A673 (cell line): ENCODE measurements at regions not wholly inside any gene's neighbourhood (a gene's known extent, or its start where the extent isn't known, plus 50 kb on each side); places are given as distances from the start of the nearest gene placed in this dataset.

Experiments used
- BruUV-seq: library from RNA; stranded (reverse); fragments of 400-500 nt; replicated peaks from 2 replicates; lab custom pipeline; 2021; lab: Mats Ljungman, UMichigan
- CTCF ChIA-PET: fragments of 300-600 bp; sonication (Branson Sonifier 250); formaldehyde crosslinking; loops from one replicate; lab custom pipeline; 2022; ENCODE audit warnings: antibody characterized with exemption; lab: Charles Lee
- POLR2A ChIA-PET: fragments of 300-600 bp; sonication (Branson Sonifier 250); formaldehyde crosslinking; loops from one replicate; lab custom pipeline; 2022; ENCODE audit warnings: antibody characterized with exemption; ENCODE audit not compliant: low non-redundant PET; lab: Charles Lee
- DNase-seq: peaks from one replicate; pipeline ENCODE4 v3.0.0-alpha.2; 2015; ENCODE audit warnings: low spot score
- H3K27ac ChIP-seq: fragments of 200-600 bp; sonication (generic); 2 replicates; pipeline ENCODE4 v1.5.1; 2016; ENCODE audit warnings: mixed run types, low read depth, mild to moderate bottlenecking, mixed read lengths, antibody characterized with exemption, low read length; ENCODE audit not compliant: poor library complexity, severe bottlenecking
- H3K27me3 ChIP-seq: fragments of 200-600 bp; sonication (generic); replicated peaks from 2 replicates; pipeline ENCODE4 v1.6.1; 2017; ENCODE audit warnings: mixed run types, low read depth, mild to moderate bottlenecking, mixed read lengths, antibody characterized with exemption, low read length; ENCODE audit not compliant: insufficient read depth, poor library complexity
- H3K36me3 ChIP-seq: fragments of 200-600 bp; sonication (generic); 2 replicates; pipeline ENCODE4 v1.6.1; 2016; ENCODE audit warnings: mixed run types, mild to moderate bottlenecking, mixed read lengths, antibody characterized with exemption, low read length; ENCODE audit not compliant: insufficient read depth, poor library complexity, severe bottlenecking
- H3K4me1 ChIP-seq: fragments of 200-600 bp; sonication (generic); 2 replicates; pipeline ENCODE4 v1.6.1; 2017; ENCODE audit warnings: mixed run types, mild to moderate bottlenecking, mixed read lengths, antibody characterized with exemption, low read length; ENCODE audit not compliant: insufficient read depth, poor library complexity, severe bottlenecking
- H3K4me3 ChIP-seq: fragments of 200-600 bp; sonication (generic); 2 replicates; pipeline ENCODE4 v1.5.1; 2016; ENCODE audit warnings: low read depth, mixed run types, mild to moderate bottlenecking, mixed read lengths, low read length; ENCODE audit not compliant: poor library complexity, severe bottlenecking
- H3K9me3 ChIP-seq: fragments of 200-600 bp; sonication (generic); 2 replicates; pipeline ENCODE4 v1.6.1; 2016; ENCODE audit warnings: mixed run types, low read depth, mild to moderate bottlenecking, mixed read lengths, antibody characterized with exemption, low read length; ENCODE audit not compliant: poor library complexity, severe bottlenecking
- EZH2 ChIP-seq: fragments of 200-600 bp; sonication (generic); IDR thresholded peaks from 2 replicates; pipeline ENCODE4 v1.6.1; 2017; ENCODE audit warnings: borderline replicate concordance, low read depth, mild to moderate bottlenecking, mixed read lengths, antibody characterized with exemption, low read length; ENCODE audit not compliant: poor library complexity, severe bottlenecking
- intact Hi-C: fragments of 100-400 bp; cut with micrococcal nuclease; formaldehyde crosslinking; loops from one replicate; pipeline ENCODE4 v1.10.0; 2022; ENCODE audit not compliant: unreplicated experiment
- TF ChIP-seq, protein P1 (sequence below): fragments of 300-800, 200-600 bp; sonication (generic); conservative IDR thresholded peaks from 2 replicates; pipeline ENCODE4 v1.5.1; 2017; ENCODE audit warnings: low read depth, mild to moderate bottlenecking, antibody characterized with exemption, low read length, moderate library complexity, mixed read lengths

DNA sequence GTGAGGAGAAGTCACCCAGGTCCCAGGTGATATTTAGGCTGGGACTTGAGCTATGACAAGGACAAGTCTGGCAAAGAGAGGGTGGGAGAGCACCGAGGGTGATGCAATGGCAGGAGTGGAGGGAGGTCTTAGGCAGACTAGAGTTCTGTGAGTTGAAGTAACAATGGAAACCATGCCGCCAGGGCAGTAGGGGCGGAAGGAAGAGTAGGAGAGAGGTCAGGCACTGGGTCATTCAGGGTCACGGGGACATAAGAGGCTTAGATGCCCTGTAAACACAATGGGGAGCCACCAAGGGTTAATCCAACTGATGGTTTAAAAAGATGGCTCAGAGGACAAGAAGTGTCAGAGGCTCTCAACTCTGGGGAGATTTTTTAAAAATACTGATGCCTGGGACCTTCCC, 199.7 kb upstream of the LRTM1 start:
- Histone ChIP-seq H3K9me3 (no peaks in the 10 kb centered on the region), H3K27ac (no peak overlapping the region), H3K4me3 (no peak overlapping the region), H3K27me3 (no peaks in the 10 kb centered on the region), H3K4me1 (no peaks in the 10 kb centered on the region), H3K36me3 (no peaks in the 10 kb centered on the region)
- no TSS peak for BruUV-seq
- intact Hi-C loops: no loop called here
- TF ChIP-seq EZH2: no peak
- TF ChIP-seq, protein P1, sequence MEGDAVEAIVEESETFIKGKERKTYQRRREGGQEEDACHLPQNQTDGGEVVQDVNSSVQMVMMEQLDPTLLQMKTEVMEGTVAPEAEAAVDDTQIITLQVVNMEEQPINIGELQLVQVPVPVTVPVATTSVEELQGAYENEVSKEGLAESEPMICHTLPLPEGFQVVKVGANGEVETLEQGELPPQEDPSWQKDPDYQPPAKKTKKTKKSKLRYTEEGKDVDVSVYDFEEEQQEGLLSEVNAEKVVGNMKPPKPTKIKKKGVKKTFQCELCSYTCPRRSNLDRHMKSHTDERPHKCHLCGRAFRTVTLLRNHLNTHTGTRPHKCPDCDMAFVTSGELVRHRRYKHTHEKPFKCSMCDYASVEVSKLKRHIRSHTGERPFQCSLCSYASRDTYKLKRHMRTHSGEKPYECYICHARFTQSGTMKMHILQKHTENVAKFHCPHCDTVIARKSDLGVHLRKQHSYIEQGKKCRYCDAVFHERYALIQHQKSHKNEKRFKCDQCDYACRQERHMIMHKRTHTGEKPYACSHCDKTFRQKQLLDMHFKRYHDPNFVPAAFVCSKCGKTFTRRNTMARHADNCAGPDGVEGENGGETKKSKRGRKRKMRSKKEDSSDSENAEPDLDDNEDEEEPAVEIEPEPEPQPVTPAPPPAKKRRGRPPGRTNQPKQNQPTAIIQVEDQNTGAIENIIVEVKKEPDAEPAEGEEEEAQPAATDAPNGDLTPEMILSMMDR: no peak
- CTCF ChIA-PET: no interaction called here
- POLR2A ChIA-PET: no interaction called here
- DNase-seq: no peak

- Histone ChIP-seq H3K9me3 (no peaks in the 10 kb centered on the region), H3K4me1 (no peaks in the 10 kb centered on the region), H3K27ac (no peak overlapping the region), H3K4me3 (no peak overlapping the region), H3K27me3 (no peaks in the 10 kb centered on the region), H3K36me3 (no peaks in the 10 kb centered on the region)
- TF ChIP-seq EZH2: no peak
- TF ChIP-seq, protein P1: no peak
- CTCF ChIA-PET: no interaction called here
- DNase-seq: no peak
- intact Hi-C loops: no loop called here
- POLR2A ChIA-PET: no interaction called here
- no TSS peak for BruUV-seq
Observed at GRCh38 chr3:55124371-55124770, 196.5 kb upstream of the LRTM1 start.
